GM12892 (cell line): ENCODE measurements at regions not wholly inside any gene's neighbourhood (a gene's known extent, or its start where the extent isn't known, plus 50 kb on each side); places are given as distances from the start of the nearest gene placed in this dataset.

ENCODE experiments used
- DNase-seq: peaks from one replicate; pipeline ENCODE4 v3.0.0; 2011; ENCODE audit not compliant: insufficient read length
- FAIRE-seq: peaks from 2 replicates; lab custom pipeline; 2011; peaks lifted over from hg19 to GRCh38; lab: Jason Lieb, UNC
- POLR2A ChIP-seq: IDR thresholded peaks from 2 replicates; pipeline ENCODE4 v1.6.1; 2011; ENCODE audit warnings: low read depth, low read length, control low read depth
- POLR2AphosphoS5 ChIP-seq: IDR thresholded peaks from 2 replicates; pipeline ENCODE4 v1.6.1; 2011; ENCODE audit warnings: low read depth, low read length, control low read depth
- TAF1 ChIP-seq: IDR thresholded peaks from 2 replicates; pipeline ENCODE4 v1.6.1; 2011; ENCODE audit warnings: low read depth, mild to moderate bottlenecking, control low read depth, low read length, borderline replicate concordance

GRCh38 chr10:14405076-14406065, 74.6 kb upstream of the FRMD4A start:
- FAIRE-seq (no peak), DNase-seq (no peak)
- no peak for TF ChIP-seq TAF1
- TF ChIP-seq POLR2A = no peak
- no peak for TF ChIP-seq POLR2AphosphoS5

- no peak for FAIRE-seq
- TF ChIP-seq POLR2AphosphoS5 (no peak), TAF1 (no peak), POLR2A (no peak)
- DNase-seq = no peak
Observed at GRCh38 chr10:14403881-14404623, 73.3 kb upstream of the FRMD4A start.

- FAIRE-seq = no peak
- TF ChIP-seq POLR2AphosphoS5 (no peak), TAF1 (no peak), POLR2A (no peak)
- no peak for DNase-seq
Observed at GRCh38 chr10:14403359-14403758, 72.6 kb upstream of the FRMD4A start.

- FAIRE-seq (no peak), DNase-seq (no peak)
- no peak for TF ChIP-seq TAF1
- no peak for TF ChIP-seq POLR2A
- no peak for TF ChIP-seq POLR2AphosphoS5
Observed at GRCh38 chr10:14399641-14400040, 68.9 kb upstream of the FRMD4A start.

GRCh38 chr10:14397066-14397465, 66.3 kb upstream of the FRMD4A start:
- TF ChIP-seq TAF1 (no peak), POLR2AphosphoS5 (no peak), POLR2A (no peak)
- no peak for DNase-seq
- FAIRE-seq = no peak

- DNase-seq = no peak
- TF ChIP-seq TAF1 (no peak), POLR2AphosphoS5 (no peak), POLR2A (no peak)
- no peak for FAIRE-seq
Observed at GRCh38 chr10:14396411-14397048, 65.8 kb upstream of the FRMD4A start.

GRCh38 chr10:14394179-14394578, 63.5 kb upstream of the FRMD4A start:
- TF ChIP-seq TAF1 (no peak), POLR2A (no peak), POLR2AphosphoS5 (no peak)
- FAIRE-seq = no peak
- no peak for DNase-seq

- FAIRE-seq (no peak), DNase-seq (no peak)
- TF ChIP-seq POLR2AphosphoS5 = no peak
- TF ChIP-seq TAF1 = no peak
- TF ChIP-seq POLR2A = no peak
Observed at GRCh38 chr10:14391342-14391741, 60.6 kb upstream of the FRMD4A start.

GRCh38 chr10:14389981-14390590, 59.4 kb upstream of the FRMD4A start:
- no peak for DNase-seq
- peak; percentile 57 for FAIRE-seq
- no peak for TF ChIP-seq TAF1
- TF ChIP-seq POLR2A = no peak
- no peak for TF ChIP-seq POLR2AphosphoS5

GRCh38 chr10:14385596-14386593, 55.2 kb upstream of the FRMD4A start:
- no peak for TF ChIP-seq POLR2A
- no peak for TF ChIP-seq TAF1
- no peak for TF ChIP-seq POLR2AphosphoS5
- FAIRE-seq = no peak
- DNase-seq = no peak
